Spinal cord (tissue), 9 donors: ENCODE measurements at regions not wholly inside any gene's neighbourhood (a gene's known extent, or its start where the extent isn't known, plus 50 kb on each side); places are given as distances from the start of the nearest gene placed in this dataset.
"Not testable (repeated sequence)": the region's sequence is repeated elsewhere in the genome, so short reads cannot be mapped to it uniquely, and the experiment has no call there.

Experiments used
- DNase-seq, 6 donors: peaks; one replicate each; pipeline versions ENCODE4 v3.0.0 to v3.0.0-alpha.2; 2013 to 2015; ENCODE audit warnings: low spot score in 6 of 6, low read depth in 4 of 6
- H3K27ac ChIP-seq: one replicate; pipeline ENCODE4 v1.5.1; 2013; ENCODE audit warnings: low read depth, low read length, control low read depth
- H3K27me3 ChIP-seq: one replicate; pipeline ENCODE4 v1.6.1; 2013; ENCODE audit warnings: low read length; ENCODE audit not compliant: control insufficient read depth, insufficient read depth
- H3K36me3 ChIP-seq: one replicate; pipeline ENCODE4 v1.6.1; 2013; ENCODE audit warnings: low read length; ENCODE audit not compliant: control insufficient read depth, insufficient read depth
- H3K4me1 ChIP-seq: one replicate; pipeline ENCODE4 v1.6.1; 2013; ENCODE audit warnings: low read length; ENCODE audit not compliant: control insufficient read depth, insufficient read depth
- H3K4me3 ChIP-seq: one replicate; pipeline ENCODE4 v1.5.1; 2013; ENCODE audit warnings: low read depth, low read length, control low read depth
- H3K9me3 ChIP-seq: one replicate; pipeline ENCODE4 v1.6.1; 2013; ENCODE audit warnings: low read length; ENCODE audit not compliant: control insufficient read depth, insufficient read depth
- WGBS: methylation state at CpG from one replicate; pipeline ENCODE4 v1.1.5; 2013; ENCODE audit warnings: missing lambda C conversion rate; ENCODE audit not compliant: insufficient coverage; 5-methylcytosine and 5-hydroxymethylcytosine counted together
- donor health status: healthy.

DNA sequence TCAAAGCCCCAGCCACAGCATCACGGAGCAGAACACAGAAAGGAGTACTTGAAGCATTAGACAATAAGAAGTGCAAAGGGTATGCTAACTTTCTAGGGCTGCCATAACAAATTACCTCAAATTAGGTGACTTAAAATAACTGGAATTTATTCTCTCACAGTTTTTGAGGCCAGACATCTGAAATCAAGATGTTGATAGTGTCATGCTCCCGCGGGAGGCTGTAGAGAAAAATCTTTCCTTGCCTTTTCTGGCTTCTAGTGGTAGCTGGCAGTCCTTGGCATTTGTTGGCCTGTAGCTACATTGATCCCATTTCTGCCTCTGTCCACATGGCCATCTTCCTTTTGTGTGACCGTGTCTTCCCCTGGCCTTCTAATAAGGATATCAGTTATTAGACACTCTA, 51.9 kb upstream of the SPDL1 start:
- no CpG with 5 or more reads among the region's 4 CpGs for whole genome bisulfite sequencing
- DNase-seq = no peak
- no peaks in the 10 kb centered on the region for H3K36me3 ChIP-seq
- H3K27ac ChIP-seq = no peak overlapping the region
- H3K4me3 ChIP-seq = no peak overlapping the region
- no peaks in the 10 kb centered on the region for H3K27me3 ChIP-seq
- H3K4me1 ChIP-seq = no peaks in the 10 kb centered on the region
- peaks cover 1% of the 10 kb centered on the region for H3K9me3 ChIP-seq

DNA sequence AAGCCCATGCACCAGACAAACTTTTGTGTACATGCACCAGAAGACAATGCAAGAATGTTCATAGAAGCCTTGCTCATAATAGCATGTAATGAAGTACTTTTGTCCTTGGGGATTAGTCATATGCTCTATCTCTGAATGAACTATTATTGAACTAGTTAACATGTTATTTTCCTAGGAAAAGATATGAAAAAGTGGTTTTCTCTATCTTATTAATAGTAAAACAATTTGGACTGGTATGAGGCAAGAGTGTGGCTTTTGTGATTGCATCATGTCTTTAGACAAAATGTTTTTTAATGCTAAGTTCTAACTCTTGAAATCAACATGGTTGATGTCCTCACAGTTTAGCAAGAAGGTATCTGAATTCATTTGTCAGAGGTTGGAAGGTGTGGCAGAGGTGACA, 55.7 kb upstream of the SPDL1 start:
- Histone ChIP-seq H3K27ac (no peak overlapping the region), H3K4me3 (no peak overlapping the region), H3K27me3 (no peaks in the 10 kb centered on the region), H3K36me3 (no peaks in the 10 kb centered on the region), H3K4me1 (no peaks in the 10 kb centered on the region), H3K9me3 (no peaks in the 10 kb centered on the region)
- no peak for DNase-seq

DNA sequence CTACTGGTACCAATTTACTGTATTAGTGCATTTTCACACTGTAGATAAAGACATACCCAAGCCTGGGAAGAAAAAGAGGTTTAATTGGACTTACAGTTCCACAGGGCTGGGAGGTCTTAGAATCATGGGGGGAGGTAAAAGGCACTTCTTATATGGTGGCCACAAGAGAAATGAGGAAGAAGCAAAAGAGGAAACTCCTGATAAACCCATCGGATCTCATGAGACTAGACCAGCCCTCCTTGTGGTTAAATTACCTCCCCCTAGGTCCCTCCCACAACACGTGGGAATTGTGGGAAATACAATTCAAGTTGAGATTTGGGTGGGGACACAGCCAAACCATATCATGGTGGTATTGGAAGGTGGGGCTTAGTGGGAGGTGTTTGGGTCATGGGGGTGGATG, 56.5 kb upstream of the SPDL1 start:
- no peaks in the 10 kb centered on the region for H3K27me3 ChIP-seq
- no CpG with 5 or more reads among the region's 2 CpGs for WGBS
- H3K27ac ChIP-seq = no peak overlapping the region
- H3K9me3 ChIP-seq = no peaks in the 10 kb centered on the region
- no peaks in the 10 kb centered on the region for H3K4me1 ChIP-seq
- H3K36me3 ChIP-seq = no peaks in the 10 kb centered on the region
- DNase-seq = no peak
- no peak overlapping the region for H3K4me3 ChIP-seq

DNA sequence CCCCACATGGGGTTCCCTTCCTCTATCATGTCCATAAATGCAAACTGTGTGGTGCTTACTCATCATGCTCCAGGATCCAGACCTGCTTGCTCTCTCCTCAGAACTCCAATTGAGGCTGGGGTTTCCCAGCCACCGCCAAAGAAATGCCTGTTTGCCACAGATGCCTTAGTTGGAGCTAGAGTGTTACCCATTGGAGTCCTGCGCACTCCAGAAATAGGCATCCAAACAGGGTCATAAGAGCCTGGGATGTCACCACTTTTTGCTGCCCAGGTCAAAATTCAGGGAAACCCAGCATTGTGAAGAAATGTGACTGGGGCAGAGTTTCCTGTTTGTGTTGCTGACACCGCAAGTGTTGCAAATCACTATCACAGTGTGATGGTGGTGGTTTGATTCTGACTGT, 60.7 kb upstream of the SPDL1 start:
- 96% methylated on average over 3 of the region's 3 CpGs for WGBS

DNA sequence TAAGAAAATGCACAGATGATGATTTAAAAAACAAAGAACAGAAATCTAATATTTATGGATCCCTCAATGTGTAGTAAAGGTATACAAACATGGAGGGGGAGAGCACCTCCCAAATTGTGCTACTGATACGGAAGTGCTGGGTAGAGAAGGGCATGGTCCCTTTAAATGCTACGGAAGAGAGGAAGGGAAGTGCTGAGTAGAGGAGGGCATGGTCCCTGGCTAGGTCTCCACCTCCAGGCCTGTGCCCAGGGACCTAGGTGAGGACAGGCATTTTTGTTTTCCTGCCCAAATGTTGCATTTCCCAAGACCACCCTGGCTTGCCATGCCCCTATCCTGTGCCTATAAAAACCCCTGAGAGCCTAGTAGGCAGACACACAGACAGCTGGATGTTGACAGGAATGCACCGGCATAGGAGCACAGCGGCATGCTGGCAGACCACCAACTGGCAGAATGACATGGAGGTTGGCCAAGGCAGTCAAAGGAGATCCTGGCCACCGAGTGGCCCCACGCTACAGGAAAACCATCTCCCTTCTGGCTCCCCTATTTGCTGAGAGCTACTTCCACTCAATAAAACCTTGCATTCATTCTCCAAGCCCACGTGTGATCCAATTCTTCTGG, 62.1 kb upstream of the SPDL1 start:
- DNase-seq = peak; percentile 15 to 60 (median 29)

More for the DNA sequence above, 60.7 kb upstream of the SPDL1 start:
- H3K4me3 ChIP-seq = no peak overlapping the region
- peaks cover 5% of the 10 kb centered on the region for H3K4me1 ChIP-seq
- no peaks in the 10 kb centered on the region for H3K9me3 ChIP-seq
- DNase-seq = no peak
- no peak overlapping the region for H3K27ac ChIP-seq
- H3K36me3 ChIP-seq = no peaks in the 10 kb centered on the region
- H3K27me3 ChIP-seq = no peaks in the 10 kb centered on the region

DNA sequence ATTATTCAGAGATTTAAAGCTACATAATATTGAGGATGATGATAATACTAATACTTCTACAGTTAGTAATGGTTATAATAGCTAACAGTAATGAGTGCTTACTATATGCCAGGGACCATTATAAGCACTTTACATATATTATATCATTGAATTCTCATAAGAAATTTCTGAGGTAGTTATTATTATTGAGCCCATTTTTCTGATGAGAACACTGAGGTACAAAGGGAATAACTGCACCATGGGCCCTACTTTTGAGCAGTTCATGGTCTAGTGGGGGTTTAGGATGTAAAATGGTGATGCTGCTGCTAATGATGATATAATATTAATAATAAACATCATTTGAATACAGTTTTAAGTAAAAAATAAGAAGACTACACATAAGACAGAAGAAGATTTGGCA, 64.2 kb upstream of the SPDL1 start:
- Histone ChIP-seq H3K4me1 (peaks cover 5% of the 10 kb centered on the region), H3K4me3 (no peak overlapping the region), H3K9me3 (no peaks in the 10 kb centered on the region), H3K27ac (no peak overlapping the region), H3K27me3 (no peaks in the 10 kb centered on the region), H3K36me3 (no peaks in the 10 kb centered on the region)
- DNase-seq = no peak

More for the DNA sequence above, 62.1 kb upstream of the SPDL1 start:
- H3K27me3 ChIP-seq = no peaks in the 10 kb centered on the region
- WGBS = 45% methylated on average over 7 of the region's 7 CpGs
- peaks cover 5% of the 10 kb centered on the region for H3K4me1 ChIP-seq
- H3K27ac ChIP-seq = no peak overlapping the region
- no peak overlapping the region for H3K4me3 ChIP-seq
- no peaks in the 10 kb centered on the region for H3K36me3 ChIP-seq
- no peaks in the 10 kb centered on the region for H3K9me3 ChIP-seq

DNA sequence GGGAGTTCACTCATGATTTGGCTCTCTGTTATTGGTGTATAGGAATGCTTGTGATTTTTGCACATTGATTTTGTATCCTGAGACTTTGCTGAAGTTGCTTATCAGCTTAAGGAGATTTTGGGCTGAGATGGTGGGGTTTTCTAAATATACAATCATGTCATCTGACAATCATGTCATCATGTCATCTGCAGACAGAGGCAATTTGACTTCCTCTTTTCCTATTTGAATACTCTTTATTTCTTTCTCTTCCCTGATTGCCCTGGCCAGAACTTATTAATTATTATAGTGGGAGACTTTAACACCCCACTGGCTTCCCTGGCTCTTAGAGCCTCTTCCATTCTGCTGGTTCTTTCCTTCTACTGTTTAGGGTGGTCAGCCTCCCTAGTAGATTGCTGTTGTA, 64.8 kb upstream of the SPDL1 start:
- H3K36me3 ChIP-seq, H3K27me3 ChIP-seq, H3K9me3 ChIP-seq, H3K4me1 ChIP-seq, H3K4me3 ChIP-seq, H3K27ac ChIP-seq, DNase-seq: not testable (repeated sequence)

DNA sequence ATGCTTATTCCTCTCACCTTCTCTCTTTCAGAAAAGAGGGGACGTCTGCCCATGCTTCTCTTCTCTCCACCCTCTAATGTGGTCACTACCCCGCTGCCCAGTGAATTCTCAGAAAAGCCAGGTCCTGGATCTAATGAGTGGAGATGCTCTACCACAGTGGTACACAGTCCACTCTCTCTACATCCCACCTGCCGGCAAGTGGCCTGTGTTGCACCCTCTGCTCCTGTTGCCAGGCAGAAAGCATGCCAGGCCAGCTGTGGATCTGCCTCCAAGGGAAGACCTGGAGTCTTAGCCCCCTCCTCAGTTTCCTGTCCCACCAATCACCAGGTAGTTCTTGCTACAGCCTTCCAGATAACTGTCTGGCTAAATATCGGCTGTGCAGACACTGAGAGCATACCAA, 71.2 kb upstream of the SPDL1 start:
- H3K36me3 ChIP-seq = no peaks in the 10 kb centered on the region
- no peaks in the 10 kb centered on the region for H3K9me3 ChIP-seq
- 80% methylated on average over 3 of the region's 4 CpGs for WGBS
- no peaks in the 10 kb centered on the region for H3K4me1 ChIP-seq
- DNase-seq = no peak
- H3K4me3 ChIP-seq = no peak overlapping the region
- no peak overlapping the region for H3K27ac ChIP-seq
- no peaks in the 10 kb centered on the region for H3K27me3 ChIP-seq

DNA sequence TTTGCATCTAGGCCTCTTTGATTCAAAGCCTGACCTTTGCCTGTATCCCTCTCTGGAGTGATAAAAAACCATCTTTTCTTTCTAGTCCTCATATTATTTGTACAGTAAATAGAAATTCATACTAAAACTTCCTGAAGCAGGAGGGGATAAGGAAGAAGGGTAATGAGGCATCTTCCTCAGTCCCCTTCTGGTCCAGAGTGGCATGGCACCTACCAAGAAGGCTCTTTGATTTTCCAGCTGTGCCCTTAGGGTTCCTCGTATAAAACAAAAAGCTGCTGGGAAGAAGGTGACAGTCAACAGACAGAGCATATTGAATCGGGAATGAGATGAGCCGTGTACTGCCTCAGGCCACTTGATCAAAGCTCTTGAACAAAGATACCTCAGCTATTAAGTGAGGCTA, 71.9 kb upstream of the SPDL1 start:
- Histone ChIP-seq H3K27ac (no peak overlapping the region), H3K9me3 (no peaks in the 10 kb centered on the region), H3K4me3 (no peak overlapping the region), H3K4me1 (no peaks in the 10 kb centered on the region), H3K36me3 (no peaks in the 10 kb centered on the region), H3K27me3 (no peaks in the 10 kb centered on the region)
- WGBS = 54% methylated on average over 3 of the region's 3 CpGs
- DNase-seq = no peak

DNA sequence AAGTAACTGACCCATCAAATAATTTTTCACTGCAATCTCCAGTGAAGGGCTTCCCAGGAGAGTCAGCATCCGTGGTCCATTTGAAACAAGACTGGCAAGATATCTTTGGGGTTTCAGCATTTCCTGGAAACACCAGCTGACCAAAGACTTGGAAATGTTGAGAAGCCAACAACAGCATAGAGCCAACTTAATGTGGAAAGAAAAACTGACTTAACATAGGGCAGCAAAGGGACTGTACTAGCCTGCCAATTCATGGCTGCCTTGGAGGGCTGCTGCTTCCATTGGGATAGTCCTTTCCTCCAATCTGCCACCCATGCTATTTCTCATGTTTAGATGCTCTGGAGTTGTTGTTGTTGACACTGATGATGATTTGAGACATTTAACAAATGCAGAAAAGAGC, 76.5 kb upstream of the SPDL1 start:
- no peaks in the 10 kb centered on the region for H3K4me1 ChIP-seq
- H3K27ac ChIP-seq = no peak overlapping the region
- DNase-seq = no peak
- no peak overlapping the region for H3K4me3 ChIP-seq
- H3K36me3 ChIP-seq = no peaks in the 10 kb centered on the region
- no peaks in the 10 kb centered on the region for H3K9me3 ChIP-seq
- WGBS = 78% methylated on average over 1 of the region's 1 CpG
- no peaks in the 10 kb centered on the region for H3K27me3 ChIP-seq
